Pons (tissue), 1 donor: ENCODE measurements at regions not wholly inside any gene's neighbourhood (a gene's known extent, or its start where the extent isn't known, plus 50 kb on each side); places are given as distances from the start of the nearest gene placed in this dataset.

Experiments used
- DNase-seq: peaks from one replicate; pipeline ENCODE4 v3.0.0-alpha.2; 2016; ENCODE audit warnings: low spot score

DNA sequence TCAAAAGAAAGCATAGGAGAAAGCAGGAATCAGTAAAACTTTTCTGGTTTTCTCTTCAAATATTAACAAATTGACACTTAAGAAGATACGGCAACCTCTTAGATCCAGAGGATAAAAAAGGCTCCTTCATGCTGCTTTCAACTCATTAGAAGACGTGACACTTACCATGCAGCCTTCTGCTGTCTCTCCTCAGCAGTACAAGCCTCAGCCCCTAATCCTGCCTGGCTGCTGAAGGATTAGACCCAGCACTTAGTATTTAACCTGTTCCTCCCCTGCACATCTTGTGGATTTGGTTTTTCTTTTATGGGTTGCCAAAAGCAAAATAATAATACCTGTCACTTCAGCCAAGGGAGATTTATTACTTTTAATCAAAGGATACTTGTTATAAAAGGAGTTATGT is 108.4 kb downstream of the LYZL1 start:
- DNase-seq = no peak

DNA sequence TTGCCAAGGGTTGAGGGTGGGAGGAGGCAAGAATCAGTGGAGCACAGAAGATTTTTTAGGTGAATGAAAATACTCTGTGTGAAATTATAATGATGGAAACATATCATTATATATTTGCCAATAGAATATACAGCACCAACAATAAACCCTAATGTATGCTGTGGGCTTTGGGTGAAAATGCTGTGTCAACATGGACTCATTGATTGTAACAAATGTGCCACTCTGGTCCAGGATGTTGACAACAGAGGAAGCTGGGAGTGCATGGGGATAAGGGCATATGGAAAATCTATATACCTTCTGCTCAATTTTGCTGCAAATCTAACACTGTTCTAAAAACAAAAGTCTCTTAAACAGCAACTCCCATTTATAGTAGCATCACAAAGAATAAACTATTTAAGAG is 114.3 kb downstream of the LYZL1 start:
- no peak for DNase-seq

DNA sequence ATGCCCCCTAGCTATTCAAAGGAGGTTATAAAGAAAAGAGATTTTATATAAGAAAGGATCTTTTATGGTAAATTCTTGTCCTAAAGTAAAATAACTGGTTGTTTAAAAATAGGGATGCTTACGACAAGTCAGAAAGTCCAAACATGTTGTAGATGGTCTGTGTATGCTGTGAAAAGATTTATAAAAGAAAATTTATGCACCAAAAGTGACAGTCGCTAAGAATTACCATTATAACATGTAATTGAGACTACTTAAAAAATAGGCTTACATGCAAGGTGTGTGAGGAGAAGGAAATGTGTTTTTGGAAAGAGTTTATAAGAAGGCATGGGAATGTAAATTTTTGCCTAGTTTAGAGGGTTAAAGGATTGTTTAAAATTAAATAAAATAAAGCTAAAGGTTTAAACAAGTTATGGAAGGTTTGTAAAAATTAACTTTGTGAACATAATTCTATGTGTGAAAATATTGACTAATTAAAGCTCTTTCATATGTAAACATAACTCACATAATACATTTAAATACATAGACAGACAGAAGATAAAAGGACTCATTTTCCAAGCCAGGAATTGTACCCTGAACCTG is 118.5 kb downstream of the LYZL1 start:
- no peak for DNase-seq
